NCI-H2196 treated with DMSO at 0.1 percent for 48 hours (cell line): ENCODE measurements at regions not wholly inside any gene's neighbourhood (a gene's known extent, or its start where the extent isn't known, plus 50 kb on each side); places are given as distances from the start of the nearest gene placed in this dataset.

Experiments used
- DNase-seq: peaks from one replicate; lab custom pipeline; 2025; ENCODE audit not compliant: unreplicated experiment; lab: John Stamatoyannopoulos, UW

- DNase-seq = no peak
Observed at GRCh38 chr4:157564771-157565170, 344.2 kb downstream of the GRIA2 start.

- DNase-seq = no peak
Observed at GRCh38 chr4:157564218-157564617, 343.7 kb downstream of the GRIA2 start.

- DNase-seq = no peak
Observed at GRCh38 chr4:157558016-157558415, 337.5 kb downstream of the GRIA2 start.

- DNase-seq = no peak
Observed at GRCh38 chr4:157550028-157550427, 329.5 kb downstream of the GRIA2 start.

- DNase-seq = no peak
Observed at GRCh38 chr4:157527954-157528353, 307.4 kb downstream of the GRIA2 start.

- no peak for DNase-seq
Observed at GRCh38 chr4:157521906-157522305, 301.4 kb downstream of the GRIA2 start.

- no peak for DNase-seq
Observed at GRCh38 chr4:157514711-157515110, 294.2 kb downstream of the GRIA2 start.

GRCh38 chr4:157509341-157509740, 288.8 kb downstream of the GRIA2 start:
- no peak for DNase-seq

- DNase-seq = no peak
Observed at GRCh38 chr4:157502656-157503055, 282.1 kb downstream of the GRIA2 start.

GRCh38 chr4:157459785-157460184, 239.3 kb downstream of the GRIA2 start:
- DNase-seq = no peak

- DNase-seq = no peak
Observed at GRCh38 chr4:157447195-157447594, 226.7 kb downstream of the GRIA2 start.

GRCh38 chr4:157444014-157444413, 223.5 kb downstream of the GRIA2 start:
- DNase-seq = no peak

- no peak for DNase-seq
Observed at GRCh38 chr4:157443537-157443936, 223.0 kb downstream of the GRIA2 start.

- DNase-seq = no peak
Observed at GRCh38 chr4:157425897-157426296, 205.4 kb downstream of the GRIA2 start.

- DNase-seq = no peak
Observed at GRCh38 chr4:157423526-157424020, 203.0 kb downstream of the GRIA2 start.

- no peak for DNase-seq
Observed at GRCh38 chr4:157421365-157421764, 200.8 kb downstream of the GRIA2 start.
